ENCODE measurements at regions not wholly inside any gene's neighbourhood (a gene's known extent, or its start where the extent isn't known, plus 50 kb on each side); places are given as distances from the start of the nearest gene placed in this dataset.
"Not testable (repeated sequence)": the region's sequence is repeated elsewhere in the genome, so short reads cannot be mapped to it uniquely, and the experiment has no call there.

DNA sequence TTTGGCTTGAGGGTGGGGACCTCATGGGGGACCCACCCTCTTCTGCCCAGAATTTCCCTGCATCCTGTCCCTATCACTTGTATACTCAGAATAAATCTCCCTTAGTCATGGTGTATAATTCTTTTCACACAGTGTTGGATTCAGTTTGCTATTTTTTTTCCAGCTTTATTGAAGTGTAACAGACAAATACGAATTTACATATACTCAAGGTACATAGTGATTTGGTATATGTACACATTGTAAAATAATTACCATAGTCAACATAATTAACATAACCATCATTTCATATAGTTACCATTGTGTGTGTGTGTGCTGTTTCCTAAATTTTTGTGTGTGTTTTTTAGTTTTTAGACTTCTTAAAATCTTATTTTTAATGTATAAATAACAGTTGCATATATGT lies 269.9 kb downstream of the CNTNAP3 start:
- H3K27me3 ChIP-seq (ENCODE audit: insufficient read depth in 3 of 3, low read length in 2 of 3); ATAC-seq; H3K27ac ChIP-seq; DNase-seq; intact Hi-C loops (cut with DNase I); H3K4me1 ChIP-seq; H3K36me3 ChIP-seq (ENCODE audit: insufficient read depth in 1 of 2, low read depth in 1 of 2); H3K4me3 ChIP-seq; H3K9me3 ChIP-seq: not testable (repeated sequence)
- WGBS, 3 donors: 46 to 84% (median 54%) methylated on average over 1 of the region's 1 CpG

GRCh38 chr9:39015178-39015577 lies 272.8 kb downstream of the CNTNAP3 start:
- H3K4me1 ChIP-seq; ATAC-seq; H3K27me3 ChIP-seq (ENCODE audit: insufficient read depth in 3 of 3, low read length in 2 of 3); H3K27ac ChIP-seq; H3K9me3 ChIP-seq; H3K36me3 ChIP-seq (ENCODE audit: insufficient read depth in 1 of 2, low read depth in 1 of 2); H3K4me3 ChIP-seq; DNase-seq; intact Hi-C loops (cut with DNase I): not testable (repeated sequence)
- WGBS, 3 donors: no CpG with 5 or more reads among the region's 1 CpG

DNA sequence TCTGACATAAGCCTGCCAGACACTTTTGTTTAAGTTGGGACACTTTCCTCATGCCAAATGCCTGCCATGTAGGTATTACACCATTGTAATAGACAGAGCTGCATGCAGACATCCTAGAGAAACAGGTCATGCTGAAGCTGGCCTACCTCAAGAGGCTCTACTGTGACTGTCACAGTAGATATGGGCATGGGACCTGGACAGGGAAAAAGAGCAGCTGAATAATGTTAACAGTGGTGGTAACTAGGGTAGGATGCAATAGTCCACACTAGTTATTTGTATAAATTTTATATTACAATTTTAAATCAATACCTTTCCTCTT lies 273.2 kb downstream of the CNTNAP3 start:
- H3K9me3 ChIP-seq; H3K4me1 ChIP-seq; ATAC-seq; H3K27ac ChIP-seq; intact Hi-C loops (cut with DNase I); H3K27me3 ChIP-seq (ENCODE audit: insufficient read depth in 3 of 3, low read length in 2 of 3); H3K36me3 ChIP-seq (ENCODE audit: insufficient read depth in 1 of 2, low read depth in 1 of 2); DNase-seq; H3K4me3 ChIP-seq: not testable (repeated sequence)

DNA sequence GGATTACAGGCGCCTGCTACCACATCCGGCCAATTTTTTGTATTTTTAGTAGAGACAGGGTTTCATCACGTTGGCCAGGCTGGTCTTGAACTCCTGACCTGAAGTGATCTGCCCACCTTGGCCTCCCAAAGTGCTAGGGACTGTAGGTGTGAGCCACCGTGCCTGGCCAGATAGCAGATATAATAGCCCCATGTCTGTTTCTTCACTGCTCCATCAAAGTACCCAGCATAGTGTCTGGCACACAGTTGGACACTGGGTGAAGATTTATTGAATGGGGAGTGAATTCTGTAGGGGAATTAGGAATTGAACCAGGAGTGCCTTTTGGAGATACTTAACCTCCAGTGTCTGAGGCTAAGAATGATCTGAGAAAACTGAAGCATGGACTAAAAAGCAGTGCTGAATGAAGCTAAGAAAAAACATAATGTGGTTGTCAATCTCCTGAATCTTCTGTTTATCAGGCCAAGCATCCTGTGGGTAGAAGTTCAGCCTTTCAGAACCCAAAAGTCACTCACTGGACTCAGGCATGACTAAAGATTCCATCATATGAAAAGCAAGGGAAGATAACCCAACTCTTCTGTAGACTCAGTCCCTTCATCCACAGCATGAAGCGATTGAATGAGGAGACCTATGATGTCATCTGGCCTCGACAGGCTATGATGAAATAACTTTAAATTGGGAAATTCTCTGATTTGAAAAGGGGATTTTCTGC lies 273.7 kb downstream of the CNTNAP3 start:
- DNase-seq; H3K4me1 ChIP-seq; H3K27ac ChIP-seq; H3K36me3 ChIP-seq (ENCODE audit: insufficient read depth in 1 of 2, low read depth in 1 of 2); ATAC-seq; H3K9me3 ChIP-seq; H3K4me3 ChIP-seq; H3K27me3 ChIP-seq (ENCODE audit: insufficient read depth in 3 of 3, low read length in 2 of 3); intact Hi-C loops (cut with DNase I): not testable (repeated sequence)
- WGBS, 3 donors: 78 to 83% (median 81%) methylated on average over 2 to 4 of the region's 6 CpGs

DNA sequence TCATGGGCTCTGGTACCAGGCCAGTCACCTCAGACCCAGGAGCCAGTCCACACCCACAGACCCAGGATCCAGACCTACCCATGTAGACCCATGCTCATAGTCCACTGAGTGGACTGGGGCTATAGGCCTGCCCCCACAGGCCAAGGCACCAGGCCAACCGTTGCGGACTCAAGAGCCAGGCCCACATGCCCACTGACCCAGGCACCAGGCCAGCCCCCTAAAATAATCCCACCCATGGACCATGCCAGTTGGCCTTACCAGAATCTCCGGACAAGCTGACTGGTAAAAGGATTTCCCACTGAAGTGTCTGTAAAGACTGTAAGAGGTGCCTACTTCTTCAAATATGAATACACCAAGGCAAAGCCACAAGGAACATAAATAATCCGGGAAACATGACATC lies 278.2 kb downstream of the CNTNAP3 start:
- WGBS, 3 donors: 92 to 95% (median 93%) methylated on average over 4 of the region's 4 CpGs
- DNase-seq; H3K4me3 ChIP-seq; H3K27ac ChIP-seq; H3K4me1 ChIP-seq; H3K27me3 ChIP-seq (ENCODE audit: insufficient read depth in 3 of 3, low read length in 2 of 3); intact Hi-C loops (cut with DNase I); H3K9me3 ChIP-seq; H3K36me3 ChIP-seq (ENCODE audit: insufficient read depth in 1 of 2, low read depth in 1 of 2): not testable (repeated sequence)
- peak in 1 of 4 donors; percentile 21 for ATAC-seq

DNA sequence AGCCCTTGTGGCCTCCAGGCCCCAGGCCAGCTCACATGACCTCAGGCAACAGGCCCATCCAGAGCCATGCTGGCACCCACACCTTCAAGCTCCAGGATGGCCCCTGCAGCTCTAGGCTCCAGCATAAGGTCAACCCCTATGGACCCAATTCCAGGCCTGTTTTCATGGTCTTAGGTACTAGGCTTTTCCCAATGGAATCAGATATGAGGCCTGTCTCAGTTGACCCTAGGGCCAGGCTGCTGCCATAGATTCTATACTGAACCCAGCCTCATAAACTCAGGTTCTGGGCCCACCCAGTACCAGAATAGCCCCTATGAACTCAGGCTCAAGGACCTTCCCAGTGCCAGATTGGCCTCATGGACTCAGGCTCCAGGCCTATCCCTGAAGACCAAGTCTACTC lies 278.6 kb downstream of the CNTNAP3 start:
- H3K36me3 ChIP-seq (ENCODE audit: insufficient read depth in 1 of 2, low read depth in 1 of 2); intact Hi-C loops (cut with DNase I); H3K4me1 ChIP-seq; DNase-seq; H3K9me3 ChIP-seq; H3K27ac ChIP-seq; H3K27me3 ChIP-seq (ENCODE audit: insufficient read depth in 3 of 3, low read length in 2 of 3); H3K4me3 ChIP-seq: not testable (repeated sequence)
- ATAC-seq: peak in 1 of 4 donors; percentile 13

GRCh38 chr9:39008907-39009306 lies 279.1 kb downstream of the CNTNAP3 start:
- H3K4me3 ChIP-seq; H3K27me3 ChIP-seq (ENCODE audit: insufficient read depth in 3 of 3, low read length in 2 of 3); H3K4me1 ChIP-seq; ATAC-seq; intact Hi-C loops (cut with DNase I); H3K27ac ChIP-seq; H3K9me3 ChIP-seq; DNase-seq; H3K36me3 ChIP-seq (ENCODE audit: insufficient read depth in 1 of 2, low read depth in 1 of 2): not testable (repeated sequence)
- WGBS, 3 donors: 95 to 98% (median 97%) methylated on average over 1 to 2 of the region's 2 CpGs

DNA sequence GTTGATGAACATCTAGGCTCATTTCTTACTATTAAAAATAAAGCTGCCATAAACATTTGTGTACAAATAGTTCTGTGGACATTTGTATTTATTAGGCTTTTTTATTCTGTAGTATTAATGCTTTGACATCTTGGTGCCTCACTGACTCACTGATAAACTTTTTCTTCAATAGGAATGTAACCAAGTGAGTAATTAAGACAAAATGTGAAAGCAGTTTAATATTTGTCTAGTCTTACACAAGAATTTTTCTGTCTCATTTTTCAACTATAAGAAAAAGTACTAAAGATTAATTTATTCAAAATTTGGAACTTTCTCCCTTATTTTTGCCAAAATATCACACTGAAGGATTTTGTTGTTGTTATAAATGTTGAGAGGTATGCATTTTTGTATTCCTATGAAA lies 282.2 kb downstream of the CNTNAP3 start:
- ATAC-seq; H3K4me3 ChIP-seq; H3K27me3 ChIP-seq (ENCODE audit: insufficient read depth in 3 of 3, low read length in 2 of 3); intact Hi-C loops (cut with DNase I); H3K9me3 ChIP-seq; H3K36me3 ChIP-seq (ENCODE audit: insufficient read depth in 1 of 2, low read depth in 1 of 2); H3K4me1 ChIP-seq; H3K27ac ChIP-seq; DNase-seq: not testable (repeated sequence)

DNA sequence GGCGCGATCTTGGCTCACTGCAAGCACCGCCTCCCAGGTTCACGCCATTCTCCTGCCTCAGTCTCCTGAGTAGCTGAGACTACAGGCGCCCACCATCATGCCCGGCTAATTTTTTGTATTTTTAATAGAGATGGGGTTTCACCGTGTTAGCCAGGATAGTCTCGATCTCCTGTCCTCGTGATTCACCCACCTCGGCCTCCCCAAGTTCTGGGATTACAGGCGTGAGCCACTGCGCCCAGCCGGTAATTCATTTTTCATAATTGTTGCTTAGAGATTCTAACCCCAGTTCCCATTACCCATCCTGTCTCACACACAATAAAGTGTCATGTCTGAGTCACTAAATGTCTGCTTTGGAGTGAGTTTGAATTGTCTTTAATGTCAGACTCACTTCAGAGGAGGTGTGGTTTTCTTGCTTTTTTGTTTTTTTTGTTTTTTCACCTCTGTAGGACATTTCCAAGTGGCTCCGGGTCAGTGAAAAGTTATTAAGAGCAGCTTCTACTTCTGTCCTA lies 281.2 kb upstream of the FAM240B start:
- not testable (repeated sequence) for ATAC-seq

DNA sequence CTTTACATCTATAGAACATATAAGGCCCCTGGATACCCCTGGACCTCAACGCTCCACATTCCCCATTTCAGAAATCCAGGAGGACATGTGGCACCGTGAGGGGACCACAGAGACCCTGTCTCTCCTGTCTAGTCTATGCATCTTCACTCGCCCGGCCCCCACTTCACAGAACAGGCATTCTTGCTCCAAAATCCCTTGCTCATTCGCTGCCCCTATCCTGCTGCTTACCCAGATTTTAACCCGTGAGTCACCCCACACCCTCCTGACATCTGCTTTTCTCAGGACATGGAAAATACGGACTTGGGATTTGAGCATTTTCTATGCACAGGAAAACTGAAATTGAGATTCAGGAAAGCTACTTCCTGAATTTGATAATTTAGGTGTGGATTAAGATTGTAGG lies 279.3 kb upstream of the FAM240B start:
- H3K27me3 ChIP-seq (ENCODE audit: insufficient read depth in 3 of 3, low read length in 2 of 3); DNase-seq; intact Hi-C loops (cut with DNase I); H3K4me1 ChIP-seq; ATAC-seq; H3K27ac ChIP-seq; H3K9me3 ChIP-seq; H3K4me3 ChIP-seq; H3K36me3 ChIP-seq (ENCODE audit: insufficient read depth in 1 of 2, low read depth in 1 of 2): not testable (repeated sequence)
- 56 to 61% (median 59%) methylated on average over 7 of the region's 7 CpGs for WGBS, 3 donors

More for the DNA sequence above, 281.2 kb upstream of the FAM240B start:
- H3K27me3 ChIP-seq (ENCODE audit: insufficient read depth in 3 of 3, low read length in 2 of 3); H3K36me3 ChIP-seq (ENCODE audit: insufficient read depth in 1 of 2, low read depth in 1 of 2); H3K4me3 ChIP-seq; H3K9me3 ChIP-seq; DNase-seq; H3K4me1 ChIP-seq; intact Hi-C loops (cut with DNase I); H3K27ac ChIP-seq: not testable (repeated sequence)
- 92 to 93% (median 93%) methylated on average over 13 of the region's 14 CpGs for WGBS, 3 donors

GRCh38 chr9:38993690-38994089 lies 273.8 kb upstream of the FAM240B start:
- H3K4me1 ChIP-seq; H3K27me3 ChIP-seq (ENCODE audit: insufficient read depth in 3 of 3, low read length in 2 of 3); DNase-seq; H3K4me3 ChIP-seq; intact Hi-C loops (cut with DNase I); H3K27ac ChIP-seq; H3K9me3 ChIP-seq; H3K36me3 ChIP-seq (ENCODE audit: insufficient read depth in 1 of 2, low read depth in 1 of 2): not testable (repeated sequence)
- ATAC-seq: peak in 1 of 4 donors; percentile 19
- WGBS, 3 donors: 57 to 67% (median 61%) methylated on average over 2 of the region's 4 CpGs

- H3K36me3 ChIP-seq (ENCODE audit: insufficient read depth in 1 of 2, low read depth in 1 of 2); DNase-seq; H3K4me3 ChIP-seq; H3K4me1 ChIP-seq; H3K27ac ChIP-seq; H3K9me3 ChIP-seq; H3K27me3 ChIP-seq (ENCODE audit: insufficient read depth in 3 of 3, low read length in 2 of 3); intact Hi-C loops (cut with DNase I): not testable (repeated sequence)
- 81 to 84% (median 83%) methylated on average over 11 of the region's 11 CpGs for WGBS, 3 donors
- peak in 2 of 4 donors; percentile 14 to 46 for ATAC-seq
Measured at GRCh38 chr9:38993156-38993555, 273.2 kb upstream of the FAM240B start.

Measured in psoas muscle (tissue), 7 donors.